Panc1 (cell line): ENCODE measurements at regions not wholly inside any gene's neighbourhood (a gene's known extent, or its start where the extent isn't known, plus 50 kb on each side); places are given as distances from the start of the nearest gene placed in this dataset.
"Not testable (repeated sequence)": the region's sequence is repeated elsewhere in the genome, so short reads cannot be mapped to it uniquely, and the experiment has no call there.

Experiments used
- ATAC-seq: fragments of 200-7000 bp; cut with Tn5 transposase; 2 replicates; pipeline ENCODE4 v1.9.1; 2020; ENCODE audit warnings: mild to moderate bottlenecking, moderate library complexity
- BruUV-seq: library from RNA; stranded (reverse); fragments of 400-500 nt; replicated peaks from 2 replicates; lab custom pipeline; 2021; lab: Mats Ljungman, UMichigan
- CTCF ChIA-PET: fragments of 300-600 bp; sonication (Branson Sonifier 250); formaldehyde crosslinking; loops from one replicate; lab custom pipeline; 2022; ENCODE audit warnings: antibody characterized with exemption; lab: Charles Lee
- POLR2A ChIA-PET: fragments of 300-600 bp; sonication (Branson Sonifier 250); formaldehyde crosslinking; loops from one replicate; lab custom pipeline; 2022; ENCODE audit warnings: antibody characterized with exemption; lab: Charles Lee
- DNase-seq: peaks from one replicate; pipeline ENCODE4 v3.0.0-alpha.2; 2010; ENCODE audit warnings: low read depth, low spot score
- H3K27ac ChIP-seq: 2 replicates; pipeline ENCODE4 v1.5.1; 2011; ENCODE audit warnings: mild to moderate bottlenecking, low read length, inconsistent platforms
- H3K27me3 ChIP-seq: fragments of 200-500 bp; sonication (Bioruptor generic); 2 replicates; pipeline ENCODE4 v1.6.0; 2014; ENCODE audit warnings: low read length, inconsistent platforms; ENCODE audit not compliant: control insufficient read depth, insufficient read depth
- H3K36me3 ChIP-seq: fragments of 200-500 bp; sonication (Bioruptor generic); 2 replicates; pipeline ENCODE4 v1.5.1; 2014; ENCODE audit warnings: inconsistent platforms, mild to moderate bottlenecking, low read length, moderate library complexity; ENCODE audit not compliant: control insufficient read depth, insufficient read depth
- H3K4me1 ChIP-seq: 2 replicates; pipeline ENCODE4 v1.5.1; 2011; ENCODE audit warnings: inconsistent platforms, mild to moderate bottlenecking, low read length, moderate library complexity; ENCODE audit not compliant: control insufficient read depth, insufficient read depth
- H3K4me3 ChIP-seq, 2 experiments: 2 replicates each; pipeline ENCODE4 v1.5.1; 2011 to 2012; ENCODE audit warnings: low read depth in 2 of 2, low read length in 2 of 2, mild to moderate bottlenecking in 2 of 2, inconsistent platforms in 1 of 2, moderate library complexity in 1 of 2
- H3K9me3 ChIP-seq: fragments of 200-500 bp; sonication (Bioruptor generic); 2 replicates; pipeline ENCODE4 v1.5.1; 2014; ENCODE audit warnings: low read depth, mild to moderate bottlenecking, inconsistent platforms, low read length, moderate library complexity; ENCODE audit not compliant: control insufficient read depth, insufficient read depth
- POLR2AphosphoS5 ChIP-seq: IDR thresholded peaks from 2 replicates; pipeline ENCODE4 v1.6.1; 2012; ENCODE audit warnings: mild to moderate bottlenecking, low read depth, low read length, moderate library complexity
- SIN3A ChIP-seq: IDR thresholded peaks from 2 replicates; pipeline ENCODE4 v1.6.1; 2012; ENCODE audit warnings: low read depth, mild to moderate bottlenecking, low read length, moderate library complexity, borderline replicate concordance; ENCODE audit not compliant: insufficient read depth
- TCF7L2 ChIP-seq: IDR thresholded peaks from 2 replicates; pipeline ENCODE4 v1.6.1; 2011; ENCODE audit warnings: mild to moderate bottlenecking, low read depth, low read length, inconsistent platforms
- in situ Hi-C: cut with HindIII; loops from 2 replicates; pipeline ENCODE4 v1.10.0; 2016; ENCODE audit warnings: low sequenced_read_pairs, low pct_unique_long_range_greater_than_20kb
- intact Hi-C: fragments of 100-400 bp; cut with micrococcal nuclease; formaldehyde crosslinking; loops from one replicate; pipeline ENCODE4 v1.10.0; 2022; ENCODE audit not compliant: unreplicated experiment
- TF ChIP-seq, protein P1 (sequence below), 2 experiments: IDR thresholded peaks; 2 replicates each; pipeline ENCODE4 v1.6.1; 2011 to 2012; ENCODE audit warnings: low read depth in 2 of 2, control low read depth in 1 of 2, low read length in 1 of 2, mild to moderate bottlenecking in 1 of 2, moderate library complexity in 1 of 2; ENCODE audit not compliant: insufficient read depth in 1 of 2
- TF ChIP-seq, protein P2 (sequence below): fragments of 450-650 bp; IDR thresholded peaks from 2 replicates; pipeline ENCODE4 v1.5.1; 2017; ENCODE audit warnings: mild to moderate bottlenecking

DNA sequence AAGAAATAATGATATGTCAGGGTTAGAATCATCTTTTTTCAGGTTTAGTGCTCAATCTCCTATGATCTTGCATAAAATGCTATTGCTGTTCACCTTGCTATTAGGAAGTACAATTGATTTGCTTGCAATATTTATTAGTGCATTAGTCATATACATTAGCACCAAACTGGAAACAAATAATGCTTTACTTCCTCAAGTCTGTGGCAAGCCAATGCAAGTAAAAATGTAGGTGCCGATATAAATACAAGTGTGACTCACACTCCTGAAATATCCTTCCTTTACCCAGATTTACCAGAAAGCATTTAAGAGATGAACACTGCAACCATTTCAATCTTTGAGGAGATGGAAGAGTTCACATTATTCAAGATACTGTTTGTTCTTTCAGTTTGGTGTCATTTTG is 1487.7 kb upstream of the ADGRL3 start:
- POLR2A ChIA-PET = no interaction called here
- CTCF ChIA-PET = no interaction called here
- in situ Hi-C loops = no loop called here
- no TSS peak for BruUV-seq
- Histone ChIP-seq H3K4me3 (no peak overlapping the region), H3K36me3 (no peaks in the 10 kb centered on the region), H3K9me3 (no peaks in the 10 kb centered on the region), H3K4me1 (no peaks in the 10 kb centered on the region), H3K27ac (no peak overlapping the region), H3K27me3 (no peaks in the 10 kb centered on the region)
- no peak for ATAC-seq
- DNase-seq = no peak
- TF ChIP-seq, protein P1, sequence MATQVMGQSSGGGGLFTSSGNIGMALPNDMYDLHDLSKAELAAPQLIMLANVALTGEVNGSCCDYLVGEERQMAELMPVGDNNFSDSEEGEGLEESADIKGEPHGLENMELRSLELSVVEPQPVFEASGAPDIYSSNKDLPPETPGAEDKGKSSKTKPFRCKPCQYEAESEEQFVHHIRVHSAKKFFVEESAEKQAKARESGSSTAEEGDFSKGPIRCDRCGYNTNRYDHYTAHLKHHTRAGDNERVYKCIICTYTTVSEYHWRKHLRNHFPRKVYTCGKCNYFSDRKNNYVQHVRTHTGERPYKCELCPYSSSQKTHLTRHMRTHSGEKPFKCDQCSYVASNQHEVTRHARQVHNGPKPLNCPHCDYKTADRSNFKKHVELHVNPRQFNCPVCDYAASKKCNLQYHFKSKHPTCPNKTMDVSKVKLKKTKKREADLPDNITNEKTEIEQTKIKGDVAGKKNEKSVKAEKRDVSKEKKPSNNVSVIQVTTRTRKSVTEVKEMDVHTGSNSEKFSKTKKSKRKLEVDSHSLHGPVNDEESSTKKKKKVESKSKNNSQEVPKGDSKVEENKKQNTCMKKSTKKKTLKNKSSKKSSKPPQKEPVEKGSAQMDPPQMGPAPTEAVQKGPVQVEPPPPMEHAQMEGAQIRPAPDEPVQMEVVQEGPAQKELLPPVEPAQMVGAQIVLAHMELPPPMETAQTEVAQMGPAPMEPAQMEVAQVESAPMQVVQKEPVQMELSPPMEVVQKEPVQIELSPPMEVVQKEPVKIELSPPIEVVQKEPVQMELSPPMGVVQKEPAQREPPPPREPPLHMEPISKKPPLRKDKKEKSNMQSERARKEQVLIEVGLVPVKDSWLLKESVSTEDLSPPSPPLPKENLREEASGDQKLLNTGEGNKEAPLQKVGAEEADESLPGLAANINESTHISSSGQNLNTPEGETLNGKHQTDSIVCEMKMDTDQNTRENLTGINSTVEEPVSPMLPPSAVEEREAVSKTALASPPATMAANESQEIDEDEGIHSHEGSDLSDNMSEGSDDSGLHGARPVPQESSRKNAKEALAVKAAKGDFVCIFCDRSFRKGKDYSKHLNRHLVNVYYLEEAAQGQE (IDR thresholded peaks at IDR 0.05; ENCODE audit: insufficient read depth in 1 of 2, low read depth in 2 of 2, low read length in 1 of 2) = no peak
- TF ChIP-seq POLR2AphosphoS5 (no peak), SIN3A (no peak)
- intact Hi-C loops = no loop called here

DNA sequence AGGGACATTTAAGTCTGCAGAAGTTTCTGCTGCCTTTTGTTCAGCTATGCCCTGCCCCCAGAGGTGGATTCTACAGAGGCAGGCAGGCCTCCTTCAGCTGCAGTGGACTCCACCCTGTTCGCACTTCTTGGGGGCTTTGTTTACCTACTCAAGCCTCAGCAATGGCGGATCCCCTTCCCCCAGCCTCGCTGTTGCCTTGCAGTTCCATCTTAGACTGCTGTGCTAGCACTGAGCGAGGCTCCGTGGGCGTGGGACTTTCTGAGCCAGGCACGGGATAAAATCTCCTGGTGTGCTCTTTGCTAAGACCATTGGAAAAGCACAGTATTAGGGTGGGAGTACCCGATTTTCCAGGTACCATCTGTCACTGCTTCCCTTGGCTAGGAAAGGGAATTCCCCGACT is 1475.8 kb upstream of the ADGRL3 start:
- H3K4me3 ChIP-seq, intact Hi-C loops, DNase-seq, in situ Hi-C loops, H3K27ac ChIP-seq, BruUV-seq, ATAC-seq, H3K27me3 ChIP-seq, H3K9me3 ChIP-seq, CTCF ChIA-PET, POLR2A ChIA-PET, H3K4me1 ChIP-seq, H3K36me3 ChIP-seq: not testable (repeated sequence)

DNA sequence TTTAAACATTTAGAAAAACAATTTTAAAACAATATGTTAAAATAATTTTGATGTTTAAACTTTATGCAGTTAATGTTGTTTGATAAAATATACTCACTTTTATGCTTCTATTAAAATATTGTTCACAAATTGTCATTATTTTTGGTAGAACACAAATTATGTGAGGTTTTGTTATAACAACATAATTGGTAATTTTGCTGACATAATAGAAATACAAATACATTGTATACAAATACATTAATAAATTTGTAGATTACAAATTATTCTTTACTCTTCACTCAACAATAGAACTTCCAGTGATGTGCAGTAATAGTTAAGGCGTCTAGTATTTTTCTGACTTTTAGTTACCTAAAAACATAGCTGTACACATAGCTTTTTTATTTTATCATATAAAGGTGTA is 1472.4 kb upstream of the ADGRL3 start:
- POLR2A ChIA-PET = no interaction called here
- no peak for TF ChIP-seq TCF7L2
- TF ChIP-seq, protein P1 (IDR thresholded peaks at IDR 0.05; ENCODE audit: insufficient read depth in 1 of 2, low read depth in 2 of 2, low read length in 1 of 2) = no peak
- no peak for TF ChIP-seq SIN3A
- no peak for TF ChIP-seq POLR2AphosphoS5
- TF ChIP-seq, protein P2, sequence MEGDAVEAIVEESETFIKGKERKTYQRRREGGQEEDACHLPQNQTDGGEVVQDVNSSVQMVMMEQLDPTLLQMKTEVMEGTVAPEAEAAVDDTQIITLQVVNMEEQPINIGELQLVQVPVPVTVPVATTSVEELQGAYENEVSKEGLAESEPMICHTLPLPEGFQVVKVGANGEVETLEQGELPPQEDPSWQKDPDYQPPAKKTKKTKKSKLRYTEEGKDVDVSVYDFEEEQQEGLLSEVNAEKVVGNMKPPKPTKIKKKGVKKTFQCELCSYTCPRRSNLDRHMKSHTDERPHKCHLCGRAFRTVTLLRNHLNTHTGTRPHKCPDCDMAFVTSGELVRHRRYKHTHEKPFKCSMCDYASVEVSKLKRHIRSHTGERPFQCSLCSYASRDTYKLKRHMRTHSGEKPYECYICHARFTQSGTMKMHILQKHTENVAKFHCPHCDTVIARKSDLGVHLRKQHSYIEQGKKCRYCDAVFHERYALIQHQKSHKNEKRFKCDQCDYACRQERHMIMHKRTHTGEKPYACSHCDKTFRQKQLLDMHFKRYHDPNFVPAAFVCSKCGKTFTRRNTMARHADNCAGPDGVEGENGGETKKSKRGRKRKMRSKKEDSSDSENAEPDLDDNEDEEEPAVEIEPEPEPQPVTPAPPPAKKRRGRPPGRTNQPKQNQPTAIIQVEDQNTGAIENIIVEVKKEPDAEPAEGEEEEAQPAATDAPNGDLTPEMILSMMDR = no peak
- intact Hi-C loops (no loop called here), in situ Hi-C loops (no loop called here)
- CTCF ChIA-PET = no interaction called here
- Histone ChIP-seq H3K27ac (no peak overlapping the region), H3K4me1 (no peaks in the 10 kb centered on the region), H3K36me3 (no peaks in the 10 kb centered on the region), H3K27me3 (no peaks in the 10 kb centered on the region), H3K9me3 (no peaks in the 10 kb centered on the region), H3K4me3 (no peak overlapping the region)
- ATAC-seq = no peak
- no TSS peak for BruUV-seq
- no peak for DNase-seq
